Activated naive CD8-positive, alpha-beta T cell treated with anti-CD3 and anti-CD28 coated beads, Interleukin-2, amount 50 U/mL, for 16 hours (primary cell): ENCODE measurements at regions not wholly inside any gene's neighbourhood (a gene's known extent, or its start where the extent isn't known, plus 50 kb on each side); places are given as distances from the start of the nearest gene placed in this dataset.
"Not testable (repeated sequence)": the region's sequence is repeated elsewhere in the genome, so short reads cannot be mapped to it uniquely, and the experiment has no call there.

Source experiments
- DNase-seq: peaks from one replicate; pipeline ENCODE4 v3.0.0-alpha.2; 2020; ENCODE audit warnings: low read depth, low spot score

GRCh38 chr5:125661584-125661983 is 761.6 kb upstream of the GRAMD2B start:
- no peak for DNase-seq

- no peak for DNase-seq
Observed at GRCh38 chr5:125668884-125669283, 754.3 kb upstream of the GRAMD2B start.

- DNase-seq: no peak
Observed at GRCh38 chr5:125673359-125673950, 749.8 kb upstream of the GRAMD2B start.

- DNase-seq: no peak
Observed at GRCh38 chr5:125679522-125679921, 743.7 kb upstream of the GRAMD2B start.

GRCh38 chr5:125683669-125684068 is 739.5 kb upstream of the GRAMD2B start:
- DNase-seq: no peak

GRCh38 chr5:125685771-125686170 is 737.4 kb upstream of the GRAMD2B start:
- DNase-seq: no peak

GRCh38 chr5:125691738-125692530 is 731.3 kb upstream of the GRAMD2B start:
- DNase-seq: not testable (repeated sequence)

- DNase-seq: no peak
Observed at GRCh38 chr5:125695996-125696655, 727.1 kb upstream of the GRAMD2B start.

GRCh38 chr5:125696762-125697161 is 726.4 kb upstream of the GRAMD2B start:
- DNase-seq: no peak

- no peak for DNase-seq
Observed at GRCh38 chr5:125698420-125698819, 724.8 kb upstream of the GRAMD2B start.

GRCh38 chr5:125699860-125700259 is 723.3 kb upstream of the GRAMD2B start:
- no peak for DNase-seq

- no peak for DNase-seq
Observed at GRCh38 chr5:125700380-125700861, 722.8 kb upstream of the GRAMD2B start.

- no peak for DNase-seq
Observed at GRCh38 chr5:125703616-125704015, 719.6 kb upstream of the GRAMD2B start.

- DNase-seq: no peak
Observed at GRCh38 chr5:125704888-125705287, 718.3 kb upstream of the GRAMD2B start.

GRCh38 chr5:125708583-125708982 is 714.6 kb upstream of the GRAMD2B start:
- no peak for DNase-seq

- no peak for DNase-seq
Observed at GRCh38 chr5:125710745-125711144, 712.5 kb upstream of the GRAMD2B start.

- DNase-seq: no peak
Observed at GRCh38 chr5:125712397-125712796, 710.8 kb upstream of the GRAMD2B start.

GRCh38 chr5:125713109-125713805 is 710.0 kb upstream of the GRAMD2B start:
- DNase-seq: no peak

- no peak for DNase-seq
Observed at GRCh38 chr5:125715216-125715615, 708.0 kb upstream of the GRAMD2B start.

- DNase-seq: no peak
Observed at GRCh38 chr5:125717209-125717608, 706.0 kb upstream of the GRAMD2B start.

GRCh38 chr5:125719681-125720347 is 703.4 kb upstream of the GRAMD2B start:
- no peak for DNase-seq

GRCh38 chr5:125720348-125720685 is 702.9 kb upstream of the GRAMD2B start:
- DNase-seq: no peak
